Fibroblast of mammary gland (primary cell): ENCODE measurements at regions not wholly inside any gene's neighbourhood (a gene's known extent, or its start where the extent isn't known, plus 50 kb on each side); places are given as distances from the start of the nearest gene placed in this dataset.

Experiments
- DNase-seq: peaks from one replicate; pipeline ENCODE4 v3.0.0-alpha.2; 2010; ENCODE audit warnings: low read depth
- H3K4me3 ChIP-seq: 2 replicates; pipeline ENCODE4 v1.5.1; 2011; ENCODE audit warnings: low read depth, mild to moderate bottlenecking, low read length, moderate library complexity; ENCODE audit not compliant: control insufficient read depth
- TF ChIP-seq, protein P1 (sequence below): conservative IDR thresholded peaks from 2 replicates; pipeline ENCODE4 v1.5.1; 2011; ENCODE audit warnings: low read depth, low read length, inconsistent platforms; ENCODE audit not compliant: control insufficient read depth, insufficient read depth

DNA sequence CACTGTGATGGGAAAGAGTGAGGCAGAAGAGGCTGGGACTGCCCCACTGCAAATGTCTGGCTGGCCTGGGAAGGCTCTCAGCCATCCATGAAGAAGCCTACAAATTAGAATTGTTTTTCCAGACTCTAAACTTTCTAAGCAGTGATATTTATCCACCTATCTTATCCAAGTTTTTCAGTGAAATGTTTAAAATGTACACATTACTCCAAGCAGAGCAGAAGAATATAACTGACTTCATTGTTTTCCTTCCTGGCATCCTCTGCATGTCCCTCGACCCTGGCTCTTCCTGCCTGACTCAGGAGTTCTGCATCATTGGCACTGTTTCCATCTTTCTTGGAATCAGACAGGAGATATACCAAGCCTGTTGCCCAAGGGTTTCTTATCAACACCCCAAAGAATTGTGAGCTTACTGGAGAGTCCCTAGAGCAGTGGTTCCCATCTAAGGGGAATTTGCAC, 401.5 kb upstream of the PROK2 start:
- TF ChIP-seq, protein P1, sequence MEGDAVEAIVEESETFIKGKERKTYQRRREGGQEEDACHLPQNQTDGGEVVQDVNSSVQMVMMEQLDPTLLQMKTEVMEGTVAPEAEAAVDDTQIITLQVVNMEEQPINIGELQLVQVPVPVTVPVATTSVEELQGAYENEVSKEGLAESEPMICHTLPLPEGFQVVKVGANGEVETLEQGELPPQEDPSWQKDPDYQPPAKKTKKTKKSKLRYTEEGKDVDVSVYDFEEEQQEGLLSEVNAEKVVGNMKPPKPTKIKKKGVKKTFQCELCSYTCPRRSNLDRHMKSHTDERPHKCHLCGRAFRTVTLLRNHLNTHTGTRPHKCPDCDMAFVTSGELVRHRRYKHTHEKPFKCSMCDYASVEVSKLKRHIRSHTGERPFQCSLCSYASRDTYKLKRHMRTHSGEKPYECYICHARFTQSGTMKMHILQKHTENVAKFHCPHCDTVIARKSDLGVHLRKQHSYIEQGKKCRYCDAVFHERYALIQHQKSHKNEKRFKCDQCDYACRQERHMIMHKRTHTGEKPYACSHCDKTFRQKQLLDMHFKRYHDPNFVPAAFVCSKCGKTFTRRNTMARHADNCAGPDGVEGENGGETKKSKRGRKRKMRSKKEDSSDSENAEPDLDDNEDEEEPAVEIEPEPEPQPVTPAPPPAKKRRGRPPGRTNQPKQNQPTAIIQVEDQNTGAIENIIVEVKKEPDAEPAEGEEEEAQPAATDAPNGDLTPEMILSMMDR: no peak
- peak; percentile 85 for DNase-seq
- no peak overlapping the region for H3K4me3 ChIP-seq

DNA sequence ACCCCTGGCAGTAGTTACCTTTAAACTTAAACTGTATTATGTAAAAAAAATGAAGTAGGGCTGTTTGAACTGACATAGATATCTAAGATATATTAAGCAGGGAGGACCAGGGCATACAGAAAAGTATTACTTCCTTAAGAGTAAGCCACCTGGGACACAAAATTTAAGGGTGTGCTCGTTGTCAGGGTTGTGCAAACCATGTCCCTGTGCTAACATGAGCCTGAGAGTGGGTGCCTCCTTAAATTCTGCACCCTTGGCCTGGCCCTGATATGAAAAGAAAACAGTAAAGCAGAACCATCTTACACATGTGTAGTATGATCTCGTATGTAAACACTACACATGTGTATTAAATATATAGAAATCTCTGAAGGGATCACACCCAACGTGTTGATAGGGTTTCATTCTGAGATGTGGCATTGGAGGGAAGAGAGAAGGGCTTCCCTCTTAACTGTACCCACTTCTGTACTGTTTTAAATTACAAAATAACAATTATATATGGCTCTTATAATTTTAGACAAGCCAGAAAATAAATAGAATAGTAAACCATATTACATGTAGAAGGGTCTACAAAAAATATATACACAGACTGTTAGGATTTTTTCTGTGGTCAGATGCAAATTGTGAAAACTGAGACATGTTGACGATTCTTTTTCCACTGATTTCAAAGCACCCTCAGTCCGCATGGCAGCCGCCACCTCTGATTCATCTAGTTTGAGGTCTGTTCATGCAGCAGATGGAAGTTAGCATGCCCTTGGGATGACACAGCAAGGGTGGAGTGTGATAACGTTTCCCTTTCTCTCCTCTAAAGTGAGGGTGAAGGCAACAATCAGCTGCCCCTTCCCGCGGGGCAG, 400.8 kb upstream of the PROK2 start:
- TF ChIP-seq, protein P1: no peak
- H3K4me3 ChIP-seq: no peak overlapping the region
- DNase-seq: peak; percentile 93

- H3K4me3 ChIP-seq: no peak overlapping the region
- no peak for DNase-seq
- TF ChIP-seq, protein P1: no peak
Measured at GRCh38 chr3:72183489-72183888, 398.5 kb upstream of the PROK2 start.

GRCh38 chr3:72182206-72182605, 397.3 kb upstream of the PROK2 start:
- H3K4me3 ChIP-seq: no peak overlapping the region
- DNase-seq: no peak
- TF ChIP-seq, protein P1: no peak

- no peak for DNase-seq
- H3K4me3 ChIP-seq: no peak overlapping the region
- TF ChIP-seq, protein P1: no peak
Measured at GRCh38 chr3:72181251-72181650, 396.3 kb upstream of the PROK2 start.

- TF ChIP-seq, protein P1: no peak
- no peak for DNase-seq
- no peak overlapping the region for H3K4me3 ChIP-seq
Measured at GRCh38 chr3:72180405-72180804, 395.5 kb upstream of the PROK2 start.

- no peak overlapping the region for H3K4me3 ChIP-seq
- TF ChIP-seq, protein P1: no peak
- no peak for DNase-seq
Measured at GRCh38 chr3:72179107-72179464, 394.1 kb upstream of the PROK2 start.
